ENCODE measurements at regions not wholly inside any gene's neighbourhood (a gene's known extent, or its start where the extent isn't known, plus 50 kb on each side); places are given as distances from the start of the nearest gene placed in this dataset.

- ChIA-PET POLR2A (no interaction called here), CTCF (no interaction called here)
- Histone ChIP-seq H3K27ac (no peak overlapping the region), H3K4me1 (no peaks in the 10 kb centered on the region), H3K9me3 (no peaks in the 10 kb centered on the region), H3K4me3 (no peak overlapping the region), H3K4me2 (no peak overlapping the region)
- DNase-seq (ENCODE audit: low read depth in 1 of 2, low spot score in 1 of 2) = no peak
- 7% methylated on average over 1 of the region's 1 CpG for WGBS (ENCODE audit: missing lambda C conversion rate)
- no peak for TF ChIP-seq HOXB5 (CRISPR knock-in tag; IDR thresholded peaks at IDR 0.05)
- no peak for TF ChIP-seq CEBPB (IDR thresholded peaks at IDR 0.05)
- no peak for TF ChIP-seq ESRRA (IDR thresholded peaks at IDR 0.05; ENCODE audit: borderline replicate concordance, low read length)
- no peak for TF ChIP-seq RCOR1 (IDR thresholded peaks at IDR 0.05; ENCODE audit: low read depth, low read length)
- TF ChIP-seq CHD2 (IDR thresholded peaks at IDR 0.05; ENCODE audit: low read length, partially characterized antibody) = no peak
- no peak for TF ChIP-seq HMGXB4 (CRISPR knock-in tag; IDR thresholded peaks at IDR 0.05; ENCODE audit: borderline replicate concordance)
- TF ChIP-seq ZSCAN20 (CRISPR knock-in tag; IDR thresholded peaks at IDR 0.05) = no peak
- TF ChIP-seq JUNB (IDR thresholded peaks at IDR 0.05) = no peak
- no peak for TF ChIP-seq RFX5 (IDR thresholded peaks at IDR 0.05)
- no peak for TF ChIP-seq MAX (IDR thresholded peaks at IDR 0.05)
- TF ChIP-seq HES2 (IDR thresholded peaks at IDR 0.05) = no peak
- no peak for TF ChIP-seq MAZ (IDR thresholded peaks at IDR 0.05; ENCODE audit: borderline replicate concordance, low read depth, low read length)
- no peak for TF ChIP-seq CBX2 (IDR thresholded peaks at IDR 0.05; ENCODE audit: borderline replicate concordance, low read depth)
- no peak for TF ChIP-seq ELK1 (IDR thresholded peaks at IDR 0.05; ENCODE audit: low read depth, low read length)
- no peak for FAIRE-seq
- ATAC-seq = no peak
Measured at GRCh38 chr13:93173654-93174053, 53.0 kb upstream of the GPC6 start.

GRCh38 chr13:93174260-93174659 is 52.3 kb upstream of the GPC6 start:
- 43% methylated on average over 3 of the region's 3 CpGs for WGBS (ENCODE audit: missing lambda C conversion rate)
- DNase-seq (ENCODE audit: low read depth in 1 of 2, low spot score in 1 of 2) (no peak), ATAC-seq (no peak), FAIRE-seq (no peak)
- Histone ChIP-seq H3K4me3 (no peak overlapping the region), H3K4me2 (no peak overlapping the region), H3K9me3 (no peaks in the 10 kb centered on the region), H3K27ac (no peak overlapping the region), H3K4me1 (no peaks in the 10 kb centered on the region)
- ChIA-PET POLR2A (no interaction called here), CTCF (no interaction called here)
- TF ChIP-seq KDM1A (IDR thresholded peaks at IDR 0.05; ENCODE audit: low read depth) (no peak), ZSCAN20 (CRISPR knock-in tag; IDR thresholded peaks at IDR 0.05) (no peak), GATA3 (IDR thresholded peaks at IDR 0.05; ENCODE audit: borderline replicate concordance) (no peak), EP300 (IDR thresholded peaks at IDR 0.05) (no peak), TFCP2L1 (CRISPR knock-in tag; IDR thresholded peaks at IDR 0.05) (no peak)

Data from A549 (cell line).